HAP-1 (cell line): ENCODE measurements at regions not wholly inside any gene's neighbourhood (a gene's known extent, or its start where the extent isn't known, plus 50 kb on each side); places are given as distances from the start of the nearest gene placed in this dataset.

ENCODE experiments used
- DNase-seq, 2 experiments: peaks; one replicate each; pipeline ENCODE4 v3.0.0-alpha.2; 2016 to 2020; ENCODE audit warnings: low spot score in 2 of 2
- H3K27me3 ChIP-seq: fragments of 250-450 bp; sonication (Bioruptor Pico); 2 replicates; pipeline ENCODE4 v1.5.1; 2020; ENCODE audit warnings: low read depth, mild to moderate bottlenecking, moderate library complexity
- H3K36me3 ChIP-seq: fragments of 250-450 bp; sonication (Bioruptor Pico); replicated peaks from 2 replicates; pipeline ENCODE4 v1.5.1; 2020; ENCODE audit warnings: mild to moderate bottlenecking
- H3K4me1 ChIP-seq: fragments of 250-450 bp; sonication (Bioruptor Pico); 2 replicates; pipeline ENCODE4 v1.5.1; 2020; ENCODE audit warnings: mild to moderate bottlenecking
- H3K4me3 ChIP-seq: fragments of 250-450 bp; sonication (Bioruptor Pico); 2 replicates; pipeline ENCODE4 v1.5.1; 2020; ENCODE audit warnings: mild to moderate bottlenecking, moderate library complexity
- H3K9me3 ChIP-seq: fragments of 250-450 bp; sonication (Bioruptor Pico); 2 replicates; pipeline ENCODE4 v1.5.1; 2020; ENCODE audit warnings: mild to moderate bottlenecking, moderate library complexity
- in situ Hi-C: fragments of 300-500 bp; cut with MboI; formaldehyde crosslinking; loops from 3 replicates; pipeline ENCODE4 v1.14.3; 2020; ENCODE audit warnings: low sequenced_read_pairs, inconsistent platforms, mixed read lengths

GRCh38 chr4:141503260-141503659, 133.1 kb upstream of the IL15 start:
- H3K4me3 ChIP-seq = no peak overlapping the region
- H3K36me3 ChIP-seq = no peaks in the 10 kb centered on the region
- DNase-seq = no peak
- no peaks in the 10 kb centered on the region; the same call in 1 of the 2 replicates for H3K27me3 ChIP-seq
- H3K4me1 ChIP-seq = no peaks in the 10 kb centered on the region
- no peaks in the 10 kb centered on the region for H3K9me3 ChIP-seq
- in situ Hi-C loops = no loop called here

- DNase-seq = no peak
- no peak overlapping the region for H3K4me3 ChIP-seq
- H3K36me3 ChIP-seq = no peaks in the 10 kb centered on the region
- no peaks in the 10 kb centered on the region for H3K27me3 ChIP-seq
- H3K9me3 ChIP-seq = no peaks in the 10 kb centered on the region
- in situ Hi-C loops = no loop called here
- H3K4me1 ChIP-seq = no peaks in the 10 kb centered on the region; the same call in 1 of the 2 replicates
These were observed 125.3 kb upstream of the IL15 start for GRCh38 chr4:141511055-141511454.

DNA sequence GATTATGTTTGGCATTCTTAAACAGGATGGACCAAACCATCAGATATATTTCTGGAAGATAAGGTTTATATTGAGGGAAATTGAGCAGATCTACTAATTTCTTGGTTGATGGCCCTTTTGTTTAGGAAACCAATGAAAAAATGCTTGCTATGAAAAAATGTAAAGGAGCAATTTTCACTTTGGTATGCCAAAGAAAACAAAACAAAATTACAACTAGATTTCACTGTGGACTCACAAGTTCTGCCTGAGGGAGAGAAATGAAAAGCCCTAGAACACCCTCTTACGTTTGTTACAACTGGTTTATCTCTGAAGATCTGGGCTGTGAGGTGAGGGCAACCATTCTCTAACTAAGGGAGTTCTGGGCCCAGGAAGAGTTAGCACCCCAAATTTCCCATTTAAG, 122.5 kb upstream of the IL15 start:
- Histone ChIP-seq H3K4me1 (no peaks in the 10 kb centered on the region; the same call in 1 of the 2 replicates), H3K9me3 (no peaks in the 10 kb centered on the region), H3K36me3 (no peaks in the 10 kb centered on the region), H3K4me3 (no peak overlapping the region), H3K27me3 (no peaks in the 10 kb centered on the region)
- in situ Hi-C loops = no loop called here
- DNase-seq = no peak

DNA sequence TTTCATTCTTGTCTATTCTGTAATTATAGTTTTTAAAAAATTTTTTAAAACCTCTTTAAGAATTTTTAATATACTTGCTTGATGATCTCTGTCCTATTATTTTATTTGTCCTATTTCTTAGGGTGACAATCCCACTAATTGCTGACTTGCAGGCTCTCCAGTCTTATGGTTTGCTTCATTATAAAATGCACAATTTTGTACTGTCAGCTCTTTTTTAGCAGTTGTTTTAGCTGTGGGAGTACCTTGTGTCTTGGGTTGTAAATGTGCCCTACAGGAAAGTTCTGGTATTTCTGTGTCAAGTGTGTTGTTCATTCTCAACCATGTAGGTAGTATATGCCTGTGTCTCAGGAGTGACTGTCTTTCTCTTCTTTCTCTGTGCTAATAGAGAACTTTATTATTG, 118.2 kb upstream of the IL15 start:
- DNase-seq = no peak

GRCh38 chr4:141524116-141524515, 112.3 kb upstream of the IL15 start:
- H3K4me1 ChIP-seq = no peaks in the 10 kb centered on the region
- H3K4me3 ChIP-seq = no peak overlapping the region
- no peaks in the 10 kb centered on the region for H3K36me3 ChIP-seq
- in situ Hi-C loops = no loop called here
- H3K9me3 ChIP-seq = no peaks in the 10 kb centered on the region
- no peaks in the 10 kb centered on the region for H3K27me3 ChIP-seq
- DNase-seq = no peak

More for the DNA sequence above, 118.2 kb upstream of the IL15 start:
- Histone ChIP-seq H3K4me1 (no peaks in the 10 kb centered on the region; the same call in 1 of the 2 replicates), H3K27me3 (no peaks in the 10 kb centered on the region), H3K4me3 (no peak overlapping the region), H3K36me3 (no peaks in the 10 kb centered on the region), H3K9me3 (no peaks in the 10 kb centered on the region)
- in situ Hi-C loops = no loop called here

- Histone ChIP-seq H3K27me3 (no peaks in the 10 kb centered on the region), H3K4me1 (no peaks in the 10 kb centered on the region), H3K4me3 (no peak overlapping the region), H3K36me3 (no peaks in the 10 kb centered on the region), H3K9me3 (no peaks in the 10 kb centered on the region)
- in situ Hi-C loops = no loop called here
- no peak for DNase-seq
These were observed 111.5 kb upstream of the IL15 start for GRCh38 chr4:141524841-141525240.

GRCh38 chr4:141530627-141531026, 105.8 kb upstream of the IL15 start:
- in situ Hi-C loops = no loop called here
- Histone ChIP-seq H3K9me3 (no peaks in the 10 kb centered on the region), H3K27me3 (no peaks in the 10 kb centered on the region), H3K4me3 (no peak overlapping the region), H3K4me1 (no peaks in the 10 kb centered on the region), H3K36me3 (no peaks in the 10 kb centered on the region)
- no peak for DNase-seq

GRCh38 chr4:141534985-141535384, 101.4 kb upstream of the IL15 start:
- H3K36me3 ChIP-seq = no peaks in the 10 kb centered on the region
- H3K4me1 ChIP-seq = no peaks in the 10 kb centered on the region
- DNase-seq = no peak
- no peak overlapping the region for H3K4me3 ChIP-seq
- H3K27me3 ChIP-seq = no peaks in the 10 kb centered on the region
- in situ Hi-C loops = no loop called here
- H3K9me3 ChIP-seq = no peaks in the 10 kb centered on the region

GRCh38 chr4:141538001-141538400, 98.4 kb upstream of the IL15 start:
- in situ Hi-C loops = no loop called here
- Histone ChIP-seq H3K4me1 (no peaks in the 10 kb centered on the region), H3K4me3 (no peak overlapping the region), H3K36me3 (no peaks in the 10 kb centered on the region), H3K9me3 (no peaks in the 10 kb centered on the region), H3K27me3 (no peaks in the 10 kb centered on the region)
- DNase-seq = no peak

- no peaks in the 10 kb centered on the region for H3K4me1 ChIP-seq
- DNase-seq = no peak
- H3K9me3 ChIP-seq = no peaks in the 10 kb centered on the region
- H3K36me3 ChIP-seq = no peaks in the 10 kb centered on the region
- in situ Hi-C loops = no loop called here
- no peak overlapping the region for H3K4me3 ChIP-seq
- no peaks in the 10 kb centered on the region for H3K27me3 ChIP-seq
These were observed 95.7 kb upstream of the IL15 start for GRCh38 chr4:141540643-141541042.

DNA sequence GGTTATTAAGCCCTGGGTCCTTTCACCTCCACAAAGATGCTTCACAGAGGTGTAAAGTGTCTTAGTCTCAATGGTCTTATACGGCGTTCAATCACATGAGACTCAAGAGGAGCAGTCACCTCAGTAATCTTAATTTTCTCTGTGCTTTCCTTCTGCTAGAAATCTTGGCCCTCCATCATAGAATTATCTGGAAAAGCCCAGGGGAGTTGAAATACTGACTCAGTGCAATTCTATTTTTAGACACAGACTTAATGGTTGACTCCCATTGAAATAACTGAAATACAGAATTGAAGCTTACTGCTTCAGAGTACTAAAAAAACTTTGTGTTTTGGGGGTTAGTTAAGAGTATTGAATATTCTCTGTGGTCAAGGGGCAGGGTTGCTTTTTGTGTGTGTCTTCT, 94.5 kb upstream of the IL15 start:
- no peaks in the 10 kb centered on the region for H3K27me3 ChIP-seq
- no peaks in the 10 kb centered on the region for H3K4me1 ChIP-seq
- H3K9me3 ChIP-seq = no peaks in the 10 kb centered on the region
- no peaks in the 10 kb centered on the region for H3K36me3 ChIP-seq
- H3K4me3 ChIP-seq = no peak overlapping the region
- no peak for DNase-seq
- in situ Hi-C loops = no loop called here

DNA sequence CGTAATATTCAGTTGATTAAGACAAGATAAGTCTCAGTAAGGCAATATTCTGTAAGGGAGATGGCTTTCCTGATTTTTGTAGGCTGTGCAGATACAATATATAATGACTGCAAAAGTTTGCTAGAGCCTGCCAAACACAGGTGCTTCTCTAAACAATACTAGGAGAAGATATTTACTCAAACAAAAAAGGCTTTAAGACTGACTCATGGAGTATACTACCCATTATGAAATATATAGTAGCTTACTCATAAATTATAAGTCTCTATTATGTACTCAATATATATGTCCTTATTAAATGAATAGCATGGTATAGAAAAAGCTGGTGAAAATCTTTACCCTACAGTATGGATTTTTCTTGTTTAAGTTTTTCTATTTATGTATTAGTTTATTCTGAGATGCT, 93.2 kb upstream of the IL15 start:
- DNase-seq = no peak
- Histone ChIP-seq H3K4me3 (no peak overlapping the region), H3K4me1 (no peaks in the 10 kb centered on the region), H3K36me3 (no peaks in the 10 kb centered on the region), H3K9me3 (no peaks in the 10 kb centered on the region), H3K27me3 (no peaks in the 10 kb centered on the region)
- in situ Hi-C loops = no loop called here

GRCh38 chr4:141543706-141544105, 92.7 kb upstream of the IL15 start:
- in situ Hi-C loops = no loop called here
- Histone ChIP-seq H3K27me3 (no peaks in the 10 kb centered on the region), H3K4me3 (no peak overlapping the region), H3K36me3 (no peaks in the 10 kb centered on the region), H3K9me3 (no peaks in the 10 kb centered on the region), H3K4me1 (no peaks in the 10 kb centered on the region)
- DNase-seq = no peak

DNA sequence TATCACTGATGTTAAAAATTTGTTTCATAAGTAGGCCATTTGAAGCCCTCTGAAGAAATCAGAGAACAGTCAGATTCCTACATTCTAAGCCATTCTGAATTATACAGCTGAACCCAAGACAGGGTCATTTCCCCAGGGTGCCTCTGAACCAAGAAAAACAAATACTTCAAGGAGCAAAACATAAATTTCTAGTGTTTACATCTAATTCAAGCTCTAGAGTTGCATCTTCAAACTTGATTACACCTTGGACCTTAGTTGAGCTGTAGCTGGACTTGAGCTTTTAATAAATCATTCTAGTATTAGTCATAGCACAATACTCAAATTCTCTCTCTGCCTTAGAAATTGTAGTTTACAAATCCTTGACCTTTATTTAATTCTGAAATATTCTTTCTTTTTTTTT, 87.6 kb upstream of the IL15 start:
- Histone ChIP-seq H3K4me1 (no peaks in the 10 kb centered on the region), H3K36me3 (no peaks in the 10 kb centered on the region), H3K9me3 (no peaks in the 10 kb centered on the region), H3K4me3 (no peak overlapping the region), H3K27me3 (no peaks in the 10 kb centered on the region)
- no peak for DNase-seq
- in situ Hi-C loops = no loop called here

- Histone ChIP-seq H3K27me3 (0 out of 2 replicates have a peak, but pooled peaks cover 2% of the 10 kb centered on the region), H3K36me3 (no peaks in the 10 kb centered on the region), H3K4me3 (no peak overlapping the region), H3K9me3 (no peaks in the 10 kb centered on the region), H3K4me1 (no peaks in the 10 kb centered on the region)
- in situ Hi-C loops = no loop called here
- DNase-seq = no peak
These were observed 76.3 kb upstream of the IL15 start for GRCh38 chr4:141560056-141560455.
